Bronchial epithelial cell (primary cell): ENCODE measurements at regions not wholly inside any gene's neighbourhood (a gene's known extent, or its start where the extent isn't known, plus 50 kb on each side); places are given as distances from the start of the nearest gene placed in this dataset.

Source experiments
- DNase-seq: peaks from one replicate; pipeline ENCODE4 v3.0.0-alpha.2; 2010; ENCODE audit warnings: low read depth
- FAIRE-seq: peaks from 2 replicates; lab custom pipeline; 2011; peaks lifted over from hg19 to GRCh38; lab: Jason Lieb, UNC
- H3K27me3 ChIP-seq: 2 replicates; pipeline ENCODE4 v1.5.1; 2011; ENCODE audit warnings: low read length; ENCODE audit not compliant: control insufficient read depth, insufficient read depth
- H3K36me3 ChIP-seq: 2 replicates; pipeline ENCODE4 v1.5.1; 2011; ENCODE audit warnings: low read length; ENCODE audit not compliant: control insufficient read depth, insufficient read depth
- H3K4me3 ChIP-seq: 2 replicates; pipeline ENCODE4 v1.5.1; 2011; ENCODE audit warnings: mild to moderate bottlenecking, low read depth, low read length, control low read depth
- TF ChIP-seq, protein P1 (sequence below): IDR thresholded peaks from 2 replicates; pipeline ENCODE4 v1.5.1; 2011; ENCODE audit warnings: mild to moderate bottlenecking, moderate library complexity, low read length, control low read depth, inconsistent platforms; ENCODE audit not compliant: insufficient read depth, severe bottlenecking

DNA sequence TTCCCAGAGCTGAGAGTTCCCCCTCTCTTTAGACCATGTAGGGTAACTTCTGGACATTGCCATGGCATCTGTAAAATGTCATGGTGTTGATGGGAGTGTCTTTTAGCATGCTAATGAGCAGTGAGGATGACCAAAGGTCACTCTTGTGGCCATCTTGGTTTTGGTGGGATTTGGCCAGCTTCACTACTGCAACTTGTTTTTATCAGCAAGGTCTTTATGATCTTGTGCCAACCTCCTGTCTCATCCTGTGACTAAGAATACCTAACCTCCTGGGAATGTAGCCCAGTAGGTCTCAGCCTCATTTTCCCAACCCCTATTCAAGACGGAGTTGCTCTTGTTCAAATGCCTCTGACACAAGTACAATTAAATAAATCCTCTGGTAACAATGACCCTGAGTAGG is 244.4 kb downstream of the NEDD1 start:
- TF ChIP-seq, protein P1, sequence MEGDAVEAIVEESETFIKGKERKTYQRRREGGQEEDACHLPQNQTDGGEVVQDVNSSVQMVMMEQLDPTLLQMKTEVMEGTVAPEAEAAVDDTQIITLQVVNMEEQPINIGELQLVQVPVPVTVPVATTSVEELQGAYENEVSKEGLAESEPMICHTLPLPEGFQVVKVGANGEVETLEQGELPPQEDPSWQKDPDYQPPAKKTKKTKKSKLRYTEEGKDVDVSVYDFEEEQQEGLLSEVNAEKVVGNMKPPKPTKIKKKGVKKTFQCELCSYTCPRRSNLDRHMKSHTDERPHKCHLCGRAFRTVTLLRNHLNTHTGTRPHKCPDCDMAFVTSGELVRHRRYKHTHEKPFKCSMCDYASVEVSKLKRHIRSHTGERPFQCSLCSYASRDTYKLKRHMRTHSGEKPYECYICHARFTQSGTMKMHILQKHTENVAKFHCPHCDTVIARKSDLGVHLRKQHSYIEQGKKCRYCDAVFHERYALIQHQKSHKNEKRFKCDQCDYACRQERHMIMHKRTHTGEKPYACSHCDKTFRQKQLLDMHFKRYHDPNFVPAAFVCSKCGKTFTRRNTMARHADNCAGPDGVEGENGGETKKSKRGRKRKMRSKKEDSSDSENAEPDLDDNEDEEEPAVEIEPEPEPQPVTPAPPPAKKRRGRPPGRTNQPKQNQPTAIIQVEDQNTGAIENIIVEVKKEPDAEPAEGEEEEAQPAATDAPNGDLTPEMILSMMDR = no peak
- DNase-seq = peak; percentile 29
- no peak for FAIRE-seq
- Histone ChIP-seq H3K27me3 (no peaks in the 10 kb centered on the region), H3K4me3 (no peak overlapping the region), H3K36me3 (no peaks in the 10 kb centered on the region)

DNA sequence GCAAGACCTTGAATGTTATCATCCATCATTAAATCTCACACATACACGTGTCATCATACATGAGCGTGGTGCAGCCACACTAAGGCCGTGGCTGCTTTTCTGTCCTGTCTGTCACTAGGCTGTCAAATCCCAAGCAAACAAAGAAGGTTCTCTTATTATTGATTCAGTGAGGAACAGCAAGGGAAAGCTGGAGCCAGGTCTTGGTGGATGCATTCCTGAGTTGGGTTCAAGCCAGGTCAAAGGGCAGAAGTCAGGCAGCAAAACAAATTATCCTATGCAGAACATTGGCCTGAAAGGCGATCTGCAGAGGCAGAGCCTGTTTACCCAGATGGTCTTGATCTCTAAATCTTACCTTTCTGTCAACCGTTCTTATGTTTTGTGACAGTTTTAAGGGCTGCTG is 252.3 kb downstream of the NEDD1 start:
- Histone ChIP-seq H3K4me3 (no peak overlapping the region), H3K36me3 (no peaks in the 10 kb centered on the region), H3K27me3 (no peaks in the 10 kb centered on the region)
- TF ChIP-seq, protein P1 = no peak
- FAIRE-seq (no peak), DNase-seq (no peak)

DNA sequence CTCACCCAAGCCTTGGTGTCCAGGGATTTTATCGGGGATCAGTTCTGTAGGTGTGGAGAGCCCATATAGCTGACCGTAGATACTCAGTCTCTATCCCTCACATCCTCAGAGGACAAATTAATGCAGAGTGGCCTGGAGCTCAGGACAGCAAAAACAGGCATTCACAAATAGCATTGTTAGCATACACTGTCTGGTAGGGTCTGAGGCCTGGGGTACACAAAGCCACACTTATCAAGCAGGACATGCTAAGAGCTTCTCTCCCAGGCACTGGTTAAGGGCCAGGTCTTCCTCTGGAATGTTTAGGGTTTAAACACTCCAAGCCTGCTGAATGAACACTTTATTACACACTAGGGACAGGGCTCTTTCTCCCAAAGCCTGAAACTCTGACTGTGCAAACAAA is 253.2 kb downstream of the NEDD1 start:
- Histone ChIP-seq H3K4me3 (no peak overlapping the region), H3K36me3 (no peaks in the 10 kb centered on the region), H3K27me3 (no peaks in the 10 kb centered on the region)
- DNase-seq (no peak), FAIRE-seq (no peak)
- TF ChIP-seq, protein P1 = no peak

DNA sequence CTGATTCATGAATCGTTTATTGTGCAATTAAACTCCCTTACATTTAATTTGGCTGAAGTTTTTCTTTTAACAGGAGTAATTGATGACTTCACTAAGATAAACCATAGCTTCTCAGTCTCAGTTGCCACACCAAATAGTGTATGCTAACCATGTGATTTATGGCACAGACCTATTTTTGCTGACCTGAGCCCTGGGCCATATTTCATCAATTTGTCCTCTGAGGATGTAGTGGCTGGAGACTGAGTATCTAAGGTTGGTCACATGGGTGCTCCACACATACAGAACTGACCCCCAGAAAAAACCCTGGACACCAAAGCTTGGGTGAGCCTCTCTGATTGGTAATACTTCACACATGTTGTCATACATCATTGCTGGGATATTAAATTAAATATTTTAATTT is 255.1 kb downstream of the NEDD1 start:
- Histone ChIP-seq H3K27me3 (no peaks in the 10 kb centered on the region), H3K4me3 (no peak overlapping the region), H3K36me3 (no peaks in the 10 kb centered on the region)
- DNase-seq (no peak), FAIRE-seq (no peak)
- TF ChIP-seq, protein P1 = no peak

DNA sequence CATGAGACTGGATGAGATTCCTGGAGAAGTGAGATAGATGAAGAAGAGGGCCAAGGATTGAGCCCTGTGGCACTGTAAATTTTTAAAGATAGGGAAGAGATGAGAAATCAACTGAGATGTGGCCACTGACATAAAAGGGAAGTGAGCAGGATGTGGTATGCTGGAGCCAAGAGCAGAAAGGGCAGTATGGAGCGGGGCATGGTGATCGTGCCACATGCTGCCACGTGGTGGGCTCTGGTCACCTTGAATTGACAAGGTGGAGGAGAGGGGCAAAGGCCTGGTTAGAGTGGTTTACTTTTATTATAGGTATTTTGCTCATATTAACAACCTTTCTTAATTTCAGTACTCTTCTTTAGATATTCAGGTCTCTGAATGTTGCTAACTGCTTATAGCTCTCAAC is 257.9 kb downstream of the NEDD1 start:
- Histone ChIP-seq H3K4me3 (no peak overlapping the region), H3K27me3 (no peaks in the 10 kb centered on the region), H3K36me3 (no peaks in the 10 kb centered on the region)
- DNase-seq = no peak
- TF ChIP-seq, protein P1 = no peak
- FAIRE-seq = no peak

DNA sequence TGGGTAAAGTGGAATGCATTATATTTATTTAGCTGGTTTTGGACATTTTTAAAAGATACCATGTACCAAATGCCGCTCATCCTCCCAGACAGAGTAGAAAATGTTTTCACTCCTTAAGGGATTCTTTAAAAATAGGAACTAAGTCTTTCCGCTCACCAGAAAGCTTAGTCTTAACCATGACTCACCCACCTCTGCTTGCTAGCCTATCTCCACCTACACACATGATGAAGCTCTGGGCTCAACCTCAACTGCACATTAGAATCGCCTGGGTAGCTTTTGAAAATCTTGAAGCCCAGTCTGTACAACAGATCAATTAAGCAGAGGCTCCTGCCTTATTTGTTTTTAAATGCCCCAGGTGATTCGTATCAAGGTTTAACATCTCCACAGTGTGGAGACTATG is 260.5 kb downstream of the NEDD1 start:
- FAIRE-seq (no peak), DNase-seq (no peak)
- TF ChIP-seq, protein P1 = no peak
- H3K27me3 ChIP-seq = no peaks in the 10 kb centered on the region
- no peaks in the 10 kb centered on the region for H3K36me3 ChIP-seq
- no peak overlapping the region for H3K4me3 ChIP-seq
